ENCODE measurements at regions not wholly inside any gene's neighbourhood (a gene's known extent, or its start where the extent isn't known, plus 50 kb on each side); places are given as distances from the start of the nearest gene placed in this dataset.

DNA sequence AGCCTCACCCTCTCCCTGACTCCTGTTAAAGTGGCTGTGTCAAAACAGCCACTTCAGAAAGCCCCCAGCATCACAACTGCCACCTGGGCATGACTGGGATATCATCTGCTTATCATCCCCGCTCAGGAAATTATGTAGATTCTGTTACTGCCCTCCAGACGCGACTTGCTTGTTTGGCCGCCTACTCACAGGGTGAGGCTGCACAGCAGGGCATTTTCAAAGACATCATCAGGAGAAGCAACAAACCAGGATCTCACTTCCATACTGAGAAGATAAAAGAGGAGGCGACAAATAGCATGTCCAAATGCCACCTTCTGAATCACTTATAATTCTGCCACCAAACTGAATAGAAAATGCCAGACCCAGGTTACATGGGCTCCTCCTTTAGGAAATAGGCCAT lies 94.8 kb downstream of the MIS18A start:
- no peak for DNase-seq (ENCODE audit: low read depth)

DNA sequence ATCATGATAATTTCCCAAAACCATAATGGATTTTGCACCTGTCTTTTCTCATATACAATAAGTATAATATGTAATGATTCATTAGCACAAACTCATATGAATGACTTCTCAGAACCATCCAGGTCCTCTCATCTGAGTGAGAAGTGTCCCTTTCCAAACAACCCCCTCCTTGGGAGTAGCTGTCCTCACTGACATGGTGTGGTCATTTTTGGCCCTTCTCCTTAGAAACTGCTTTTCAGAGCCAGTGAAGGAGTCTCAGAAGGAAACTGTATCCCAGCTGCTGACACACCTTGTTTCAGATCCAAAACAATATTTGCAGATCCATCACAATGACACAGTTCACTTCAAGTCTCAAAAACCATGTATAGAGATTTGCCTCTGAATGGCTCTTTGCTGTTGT lies 95.5 kb downstream of the MIS18A start:
- DNase-seq (ENCODE audit: low read depth), result no peak

DNA sequence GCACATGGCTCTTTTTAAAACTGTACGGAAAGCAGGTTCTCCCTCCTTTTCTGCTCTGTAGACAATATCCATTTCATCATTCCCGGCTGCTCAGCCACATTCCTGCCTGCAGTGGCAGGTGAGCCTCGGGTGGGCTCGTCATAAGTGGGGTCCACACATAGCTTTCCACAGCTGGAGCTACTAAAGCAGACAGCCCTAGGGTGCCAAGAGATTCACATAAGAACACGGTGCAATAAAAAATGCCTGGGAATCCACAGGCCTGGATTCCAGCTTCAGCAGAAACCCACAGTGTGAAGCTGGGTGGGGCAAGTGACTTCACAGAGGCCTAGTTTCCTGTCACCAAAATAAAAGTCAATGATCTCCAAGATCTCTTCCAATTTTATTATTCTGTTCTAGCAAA lies 96.4 kb downstream of the MIS18A start:
- DNase-seq (ENCODE audit: low read depth), result no peak

DNA sequence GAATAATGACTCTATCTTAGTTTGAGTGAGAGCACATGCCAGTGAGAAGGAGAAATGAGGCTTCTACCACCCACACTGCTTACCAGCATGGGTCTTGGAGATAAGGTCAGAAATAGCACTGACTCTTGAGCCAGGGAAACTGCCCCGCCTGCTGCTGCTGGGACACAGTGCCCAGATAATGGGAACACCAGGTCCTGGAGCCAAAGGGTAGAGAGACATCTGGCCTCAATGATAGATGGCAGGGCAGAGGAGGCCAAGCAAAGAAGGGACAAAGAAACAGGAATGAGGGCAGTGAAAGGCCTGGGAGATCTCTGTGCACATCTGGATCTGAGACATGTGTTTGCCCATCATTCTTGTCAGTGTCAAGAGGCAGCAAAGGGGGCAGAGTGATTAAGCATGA lies 97.4 kb downstream of the MIS18A start:
- no peak for DNase-seq (ENCODE audit: low read depth)

DNA sequence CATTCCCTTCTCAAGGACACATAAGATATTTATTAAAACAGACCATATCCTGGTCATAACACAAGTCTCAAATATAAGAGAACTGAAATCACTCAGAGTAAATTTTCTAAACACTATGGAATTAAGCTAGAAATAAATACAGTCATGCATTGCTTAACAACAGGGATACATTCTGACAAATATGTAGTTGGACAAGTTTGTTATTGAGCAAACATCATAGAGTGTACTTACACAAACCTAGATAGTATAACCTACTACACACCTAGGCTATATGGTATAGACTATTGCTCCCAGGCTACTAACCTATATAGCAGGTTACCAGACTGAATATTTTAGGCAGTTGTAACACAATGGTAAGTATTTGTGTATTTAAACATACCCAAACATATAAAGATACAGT lies 104.0 kb downstream of the MIS18A start:
- no peak for DNase-seq (ENCODE audit: low read depth)

DNA sequence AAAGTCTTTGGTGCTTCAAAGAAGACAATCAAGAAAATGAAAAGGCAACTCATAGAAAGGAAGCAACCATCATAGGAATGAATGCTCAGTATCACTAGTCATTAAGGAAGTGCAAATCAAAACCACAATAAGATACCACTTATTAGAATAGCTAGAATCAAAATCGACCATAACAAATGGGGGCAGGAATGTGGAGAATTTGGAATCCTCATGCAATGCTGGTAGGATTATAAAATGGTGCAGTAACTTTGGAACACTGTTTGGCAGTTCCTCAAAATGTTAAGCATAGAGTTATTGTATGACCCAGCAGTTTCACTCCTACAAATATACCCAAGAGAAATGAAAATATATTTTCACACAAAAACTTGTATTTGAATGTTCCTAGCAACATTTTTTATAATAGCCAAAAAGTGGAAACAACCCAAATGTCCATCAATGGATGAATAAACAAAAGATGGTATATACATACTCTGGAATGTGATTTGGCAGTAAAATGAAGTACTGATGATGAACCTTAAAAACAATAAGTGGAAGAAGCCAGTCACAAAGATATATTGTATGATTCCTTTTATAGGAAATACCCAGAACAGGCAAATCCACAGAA lies 105.6 kb downstream of the MIS18A start:
- DNase-seq (ENCODE audit: low read depth), result peak; percentile 1

DNA sequence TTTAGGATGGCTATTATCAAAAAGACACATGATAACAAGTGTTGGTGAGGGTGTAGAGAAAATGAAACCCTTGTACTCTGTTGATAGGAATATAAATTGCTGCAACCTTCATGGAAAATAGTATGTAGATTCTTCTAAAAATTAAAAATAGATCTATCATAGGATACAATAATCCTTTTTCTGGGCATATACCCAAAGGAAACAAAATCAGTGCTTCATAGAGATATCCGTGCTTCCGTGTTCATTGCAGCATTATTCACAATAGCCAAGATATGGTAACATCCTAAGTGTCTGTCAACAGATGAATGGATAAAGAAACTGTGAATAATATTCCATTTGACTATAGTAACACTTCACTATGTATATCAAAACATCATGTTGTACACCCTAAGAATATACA lies 106.7 kb downstream of the MIS18A start:
- DNase-seq (ENCODE audit: low read depth), result no peak

DNA sequence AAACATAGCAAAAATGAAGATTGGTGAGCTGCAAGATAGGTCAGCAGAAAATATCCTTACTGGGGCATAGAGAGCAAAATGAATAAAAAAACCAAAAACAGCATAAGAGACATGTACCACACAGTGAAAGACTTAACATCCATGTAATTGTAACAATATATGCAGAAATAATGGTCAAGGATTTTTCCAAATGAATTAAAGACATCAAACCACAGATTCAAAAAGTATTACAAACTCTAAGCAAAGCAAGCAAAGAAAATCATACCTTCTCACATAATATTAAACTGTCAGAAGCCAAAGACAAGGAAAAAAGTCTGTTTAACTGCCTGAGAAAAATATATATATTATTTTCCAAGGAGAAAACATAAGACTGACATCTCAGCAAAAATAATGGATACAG lies 111.3 kb downstream of the MIS18A start:
- no peak for DNase-seq (ENCODE audit: low read depth)

DNA sequence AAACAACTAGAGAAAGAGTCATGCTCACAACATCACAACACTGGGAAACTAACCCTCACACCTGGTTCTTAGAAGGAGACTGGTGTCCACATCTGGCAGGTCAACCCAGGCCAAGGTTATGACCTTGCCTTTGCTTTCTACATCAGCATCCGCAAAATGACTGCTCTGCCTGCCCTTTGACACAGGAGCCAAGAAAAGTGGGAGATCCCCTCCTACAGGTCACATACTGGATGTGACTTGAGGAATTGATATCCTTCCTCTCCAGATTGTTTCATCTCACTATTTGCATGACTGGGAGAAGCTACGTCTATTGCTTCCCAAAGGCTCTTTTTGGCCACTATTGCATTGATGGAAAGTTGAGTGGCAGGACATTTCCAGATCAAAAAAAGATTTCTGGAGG lies 115.5 kb downstream of the MIS18A start:
- no peak for DNase-seq (ENCODE audit: low read depth)

DNA sequence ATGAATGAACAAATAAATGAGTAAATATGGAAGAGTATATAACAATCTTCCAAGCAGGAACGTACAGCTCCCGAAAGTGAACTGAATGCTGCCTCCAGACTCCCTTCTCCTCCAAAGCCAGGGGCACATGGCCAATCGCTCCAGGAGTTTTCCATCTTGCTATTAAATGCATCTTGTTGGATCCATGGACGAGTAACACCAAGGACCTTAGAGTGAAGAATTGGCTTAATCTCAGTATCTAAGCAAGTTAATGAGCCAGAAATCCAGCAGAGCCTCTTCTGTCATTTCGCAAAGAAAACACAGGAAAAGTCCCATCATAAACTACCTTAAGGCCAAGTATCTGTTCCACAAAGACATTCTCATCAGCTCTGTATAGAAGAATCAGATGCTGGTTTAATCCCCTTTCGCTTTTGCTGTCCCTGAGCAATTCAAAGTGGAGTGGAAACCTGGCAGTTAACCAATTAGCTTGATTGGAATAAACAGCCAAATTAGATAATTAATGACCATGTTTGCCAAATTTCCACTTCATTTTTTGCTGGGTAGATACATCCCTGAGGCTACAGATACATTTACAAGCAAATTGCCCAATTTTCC lies 116.0 kb downstream of the MIS18A start:
- DNase-seq (ENCODE audit: low read depth), result no peak

DNA sequence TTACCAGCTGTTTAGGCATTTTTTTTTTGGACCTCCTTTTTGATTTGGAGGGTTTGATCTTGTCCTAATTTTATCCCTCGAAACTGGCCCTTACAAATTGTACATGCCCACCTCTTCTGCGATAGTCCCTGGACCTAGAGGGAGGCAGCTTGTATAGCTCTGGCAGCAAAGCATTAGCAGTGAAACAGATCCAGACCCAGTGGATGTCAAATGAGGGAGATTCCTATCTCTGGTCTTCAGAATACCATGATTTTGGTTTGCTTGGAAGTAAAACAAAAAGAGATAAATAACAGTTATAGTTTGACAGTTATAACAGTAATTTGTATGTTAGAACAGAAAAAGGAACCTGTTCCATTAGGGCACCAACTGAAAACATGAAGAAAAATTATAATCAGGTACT lies 123.6 kb downstream of the MIS18A start:
- no peak for DNase-seq (ENCODE audit: low read depth)

DNA sequence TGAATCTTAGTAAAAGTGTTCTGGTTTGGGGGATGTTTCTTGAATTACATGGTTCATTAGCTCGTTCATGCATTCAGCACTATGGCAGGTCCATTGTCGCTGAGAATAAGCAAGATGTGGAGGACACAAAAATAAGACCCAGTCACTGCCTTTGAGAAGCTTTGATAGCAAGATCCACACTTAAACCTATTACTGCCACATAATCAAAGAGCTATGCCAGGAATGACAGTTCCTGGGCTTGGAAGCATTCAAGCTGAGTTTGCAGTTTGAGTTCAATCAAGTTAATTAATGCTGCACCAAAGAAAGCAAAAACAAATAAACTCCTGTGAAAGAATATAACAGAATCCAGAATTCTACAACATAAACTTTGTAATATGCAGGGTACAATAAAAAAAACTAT lies 131.8 kb downstream of the MIS18A start:
- no peak for DNase-seq (ENCODE audit: low read depth)

DNA sequence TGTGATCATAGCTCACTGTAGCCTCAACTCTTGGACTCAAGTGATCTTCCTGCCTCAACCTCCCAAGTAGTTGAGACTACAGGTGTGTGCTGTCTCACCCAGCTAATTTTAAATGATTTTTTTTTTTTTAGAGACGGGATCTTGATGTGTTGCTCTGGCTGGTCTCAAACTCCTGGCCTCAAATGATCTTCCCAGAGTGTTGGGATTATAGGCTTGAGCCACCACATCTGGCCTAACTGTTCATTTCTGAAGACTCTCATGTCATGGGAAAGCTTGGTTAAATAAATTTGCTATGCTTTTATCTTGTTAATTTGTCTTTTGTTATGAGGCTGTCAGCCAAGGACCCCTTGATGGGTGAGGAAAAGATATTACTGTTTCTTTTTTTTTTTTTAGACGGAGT lies 134.0 kb downstream of the MIS18A start:
- no peak for DNase-seq (ENCODE audit: low read depth)

DNA sequence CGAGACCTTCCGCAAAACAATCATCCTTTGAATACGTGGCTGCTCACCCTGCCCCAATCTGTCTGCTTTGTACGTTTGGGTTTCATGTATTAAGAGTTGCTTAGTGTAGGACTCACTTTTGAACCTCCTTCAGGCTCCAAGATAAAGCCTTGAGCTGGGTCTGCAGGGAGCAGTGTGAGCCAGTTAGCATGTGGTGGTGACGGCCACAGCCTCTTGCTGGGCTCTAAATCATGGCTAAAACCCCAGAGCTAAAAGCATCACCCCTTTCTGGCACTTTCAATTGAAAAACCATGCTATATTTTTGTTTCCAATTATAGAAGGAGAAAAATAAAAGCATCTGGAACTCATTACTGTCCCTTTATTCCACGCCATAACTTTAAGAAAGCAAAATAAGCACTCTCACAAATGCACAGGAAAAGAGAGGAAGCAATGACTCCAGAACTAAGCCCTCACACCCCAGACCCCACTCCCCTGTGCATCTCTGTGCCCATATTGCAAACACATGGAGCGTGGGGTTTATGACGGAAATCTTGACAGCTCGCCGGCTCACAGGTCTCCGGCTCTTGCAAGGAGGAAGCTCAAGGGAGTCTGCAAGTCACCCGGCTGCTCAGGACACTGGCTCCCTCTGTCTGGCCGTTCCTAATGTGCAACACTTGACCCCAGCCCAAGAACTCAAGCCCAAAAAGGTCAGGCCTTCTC lies 135.5 kb downstream of the MIS18A start:
- peak; percentile 37 for DNase-seq (ENCODE audit: low read depth)

DNA sequence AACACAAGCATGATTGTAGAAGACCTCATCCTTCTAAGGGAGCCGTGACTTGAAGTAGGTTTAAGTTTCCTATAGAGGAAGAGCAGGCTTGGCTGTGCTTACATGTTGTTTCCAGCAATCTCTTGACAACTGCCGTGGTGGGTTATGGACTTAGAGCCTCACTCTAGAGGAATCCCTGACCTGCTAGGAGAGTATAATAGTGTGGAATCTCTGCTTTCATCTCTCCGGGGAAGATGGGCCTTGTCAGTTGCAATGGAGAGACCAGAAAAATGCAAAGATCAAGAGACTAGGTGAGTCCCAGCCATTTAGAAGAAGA lies 137.6 kb downstream of the MIS18A start:
- DNase-seq (ENCODE audit: low read depth), result no peak

DNA sequence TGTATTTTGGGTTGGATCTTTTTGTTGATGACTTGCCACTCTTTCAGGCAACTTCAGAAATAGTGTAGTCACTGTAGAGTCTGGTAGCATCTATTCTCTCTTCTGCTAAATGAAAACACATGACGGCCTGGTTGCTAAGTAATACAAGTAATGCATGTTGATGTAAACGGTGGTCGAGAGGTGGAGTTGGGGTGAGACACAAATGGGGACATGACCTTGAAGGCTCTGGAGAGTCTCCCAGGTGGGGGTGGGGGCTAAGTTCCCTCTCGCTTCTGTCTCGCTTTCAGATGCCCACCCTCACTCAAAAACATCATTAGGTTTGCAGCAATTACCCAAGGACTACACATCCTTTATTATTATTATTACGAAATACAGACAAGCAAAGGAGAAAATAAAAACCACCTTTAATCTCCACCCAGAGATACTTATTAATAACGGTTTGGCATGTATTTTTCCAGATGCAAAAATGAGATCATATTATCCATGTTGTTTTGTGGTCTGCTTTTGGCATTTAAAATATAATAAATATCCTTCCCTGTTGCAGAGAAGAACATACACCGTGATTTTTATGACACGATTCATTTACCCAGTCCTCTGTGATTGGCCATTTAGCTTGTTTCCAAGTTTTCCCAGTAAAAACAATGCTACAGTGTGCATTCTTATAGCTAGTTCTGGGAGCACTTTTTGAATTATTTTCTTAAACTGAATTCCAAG lies 138.1 kb downstream of the MIS18A start:
- no peak for DNase-seq (ENCODE audit: low read depth)

DNA sequence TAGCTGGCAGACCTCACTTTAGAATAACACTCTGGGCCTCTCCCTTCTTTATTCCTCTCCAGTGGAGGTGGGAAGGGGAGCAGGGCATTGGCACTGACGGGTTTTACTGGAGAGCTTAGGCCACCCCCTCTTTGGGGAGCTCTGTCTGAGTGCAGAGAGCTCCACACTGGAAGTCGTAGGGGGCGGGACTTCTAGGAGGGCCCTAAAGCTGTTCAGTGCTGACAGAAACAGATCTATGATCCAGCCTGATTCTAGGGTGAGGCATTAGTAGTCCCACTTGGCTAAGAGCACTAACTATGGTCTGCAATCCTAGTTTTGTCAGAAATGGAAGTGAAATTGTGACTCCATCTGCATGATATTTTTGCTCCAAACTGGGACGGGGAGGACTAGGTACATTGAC lies 138.7 kb downstream of the MIS18A start:
- DNase-seq (ENCODE audit: low read depth), result no peak

DNA sequence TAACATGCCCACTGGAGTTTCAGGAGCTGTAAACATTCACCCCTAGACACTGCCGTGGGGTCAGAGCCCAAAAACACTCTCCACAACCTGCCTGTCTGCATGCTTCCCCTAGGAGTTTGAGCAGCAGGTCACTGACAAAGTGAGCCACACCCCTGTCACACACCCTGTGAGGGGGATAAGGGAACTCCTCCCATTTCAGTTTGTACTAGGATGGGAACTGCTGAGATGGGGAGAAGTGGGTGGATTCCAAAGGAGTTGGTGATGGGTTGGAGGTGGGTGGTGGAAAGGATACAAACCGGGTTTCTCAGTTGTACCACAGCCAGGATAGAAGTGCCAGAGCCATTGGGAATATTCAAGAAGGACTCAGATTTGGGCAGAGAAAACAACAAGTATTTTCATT lies 140.2 kb downstream of the MIS18A start:
- no peak for DNase-seq (ENCODE audit: low read depth)

DNA sequence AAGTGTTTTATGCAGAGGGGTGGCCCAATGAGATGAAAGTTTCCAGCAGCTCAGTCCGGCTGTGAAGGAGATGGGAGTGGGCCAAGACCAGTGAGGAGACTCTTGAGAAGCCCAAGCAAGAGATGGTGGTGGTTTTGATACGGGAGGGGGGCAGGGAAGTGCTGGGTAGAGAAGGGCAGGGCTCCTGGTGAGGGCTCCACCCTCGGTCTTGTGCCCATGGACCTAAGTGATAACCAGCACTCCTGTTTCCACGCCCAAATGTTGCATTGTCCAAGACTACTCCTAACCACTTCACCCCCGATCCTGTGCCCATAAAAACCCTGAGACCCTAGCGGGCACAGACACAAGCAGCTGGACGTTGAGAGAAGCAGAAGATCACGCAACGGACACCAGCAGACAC lies 140.9 kb downstream of the MIS18A start:
- DNase-seq (ENCODE audit: low read depth), result no peak

DNA sequence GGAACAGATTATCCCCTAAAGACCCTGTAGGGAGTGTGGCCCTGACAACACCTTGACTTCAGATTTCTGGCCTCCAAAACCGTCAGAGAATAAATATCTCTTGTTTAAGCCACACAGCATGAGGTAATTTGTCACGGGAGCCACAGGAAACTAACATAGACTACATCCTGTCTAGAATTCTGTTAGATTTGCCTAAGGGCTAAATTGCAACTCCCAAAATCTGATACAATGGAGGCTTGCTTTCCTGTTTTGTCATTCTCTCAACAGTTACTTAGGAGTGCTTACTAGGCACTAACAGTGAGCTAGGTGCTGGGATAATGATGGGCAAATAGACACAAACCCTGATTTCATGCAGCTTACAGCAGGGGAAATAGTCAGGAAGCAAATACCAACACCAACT lies 141.6 kb downstream of the MIS18A start:
- no peak for DNase-seq (ENCODE audit: low read depth)

DNA sequence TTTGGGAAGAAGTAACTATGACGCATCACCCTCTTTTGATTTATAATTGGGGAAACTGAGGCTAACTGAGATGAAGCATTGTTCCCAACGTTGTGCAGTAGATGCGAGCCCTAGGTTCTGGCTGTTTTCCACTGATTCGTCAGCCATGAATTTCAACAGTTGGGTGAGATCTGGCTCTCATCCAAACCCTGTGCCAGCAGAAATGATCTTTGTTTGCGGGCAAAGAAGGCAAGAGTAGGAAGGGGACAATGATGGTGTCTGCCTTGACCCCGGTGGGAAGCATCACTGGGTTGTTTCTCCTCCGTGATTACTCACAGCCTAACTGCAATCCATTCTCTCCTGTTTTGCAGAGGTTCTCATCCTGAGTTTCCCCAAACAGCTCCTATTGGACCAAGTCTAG lies 142.3 kb downstream of the MIS18A start:
- DNase-seq (ENCODE audit: low read depth), result no peak

DNA sequence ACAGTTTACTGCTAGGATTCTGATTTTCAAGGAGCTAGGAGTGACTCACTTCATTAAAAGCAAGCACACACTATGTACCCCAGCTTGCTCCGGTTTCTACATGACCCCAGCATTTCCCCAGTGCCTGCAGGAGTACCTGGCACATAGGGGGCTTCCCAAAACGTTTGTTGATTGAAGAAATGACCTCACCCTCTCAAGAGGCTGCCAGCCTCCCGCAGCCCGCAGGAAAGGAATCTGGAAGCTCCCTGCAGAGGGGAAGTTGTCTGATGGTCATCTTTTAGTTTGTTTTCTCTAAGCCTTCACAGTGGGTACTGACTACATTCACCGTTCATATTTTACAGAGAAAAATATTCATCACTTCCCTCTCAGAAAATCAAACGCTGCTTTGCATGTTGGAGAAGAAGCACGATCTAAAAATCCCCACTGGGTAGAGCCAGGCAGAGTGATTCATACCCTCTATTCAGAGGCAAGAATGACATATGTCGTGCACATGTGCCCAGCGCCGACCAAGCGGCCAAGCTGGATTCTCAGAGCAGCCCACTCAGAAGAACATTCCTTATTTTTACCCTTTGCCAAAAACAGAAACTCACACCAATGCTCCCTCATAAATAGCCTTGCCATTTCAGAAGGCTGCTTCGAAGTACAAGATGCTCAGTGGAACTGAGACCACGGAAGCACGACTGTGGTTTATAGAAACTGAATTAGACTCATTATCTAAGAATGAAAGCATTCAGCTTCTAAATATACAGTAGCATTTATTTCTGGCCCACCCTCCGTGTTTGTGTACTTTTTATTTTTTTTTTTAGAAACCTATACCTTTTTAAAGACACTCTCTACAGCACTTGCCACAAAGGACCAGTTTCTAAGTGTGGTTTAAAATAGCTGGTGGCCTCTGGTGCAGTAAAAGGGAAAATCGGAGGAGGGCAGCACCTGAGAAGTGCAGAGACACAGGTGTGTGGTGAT lies 143.2 kb downstream of the MIS18A start:
- DNase-seq (ENCODE audit: low read depth), result peak; percentile 38
